ENCODE measurements at regions not wholly inside any gene's neighbourhood (a gene's known extent, or its start where the extent isn't known, plus 50 kb on each side); places are given as distances from the start of the nearest gene placed in this dataset.

DNA sequence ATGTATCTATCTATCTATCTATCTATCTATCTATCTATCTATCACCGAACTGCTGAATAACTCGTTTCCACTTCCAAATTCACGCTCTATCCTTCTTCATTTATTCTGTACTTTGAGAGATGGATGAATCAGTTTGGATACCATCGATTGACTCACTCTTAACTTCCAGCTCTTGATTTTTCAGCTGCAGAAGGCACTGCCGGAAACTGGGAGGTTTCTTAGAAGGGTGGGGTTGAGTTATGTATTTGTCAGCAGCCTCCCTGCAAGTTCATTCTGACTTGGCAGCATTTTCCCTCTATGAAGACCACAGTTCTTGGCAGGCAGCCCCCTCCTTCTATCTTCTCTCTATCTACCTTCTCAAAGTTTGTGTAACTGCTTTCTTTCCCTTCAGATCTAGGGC is 112.0 kb upstream of the MAGEB18 start:
- TF ChIP-seq, protein P1, sequence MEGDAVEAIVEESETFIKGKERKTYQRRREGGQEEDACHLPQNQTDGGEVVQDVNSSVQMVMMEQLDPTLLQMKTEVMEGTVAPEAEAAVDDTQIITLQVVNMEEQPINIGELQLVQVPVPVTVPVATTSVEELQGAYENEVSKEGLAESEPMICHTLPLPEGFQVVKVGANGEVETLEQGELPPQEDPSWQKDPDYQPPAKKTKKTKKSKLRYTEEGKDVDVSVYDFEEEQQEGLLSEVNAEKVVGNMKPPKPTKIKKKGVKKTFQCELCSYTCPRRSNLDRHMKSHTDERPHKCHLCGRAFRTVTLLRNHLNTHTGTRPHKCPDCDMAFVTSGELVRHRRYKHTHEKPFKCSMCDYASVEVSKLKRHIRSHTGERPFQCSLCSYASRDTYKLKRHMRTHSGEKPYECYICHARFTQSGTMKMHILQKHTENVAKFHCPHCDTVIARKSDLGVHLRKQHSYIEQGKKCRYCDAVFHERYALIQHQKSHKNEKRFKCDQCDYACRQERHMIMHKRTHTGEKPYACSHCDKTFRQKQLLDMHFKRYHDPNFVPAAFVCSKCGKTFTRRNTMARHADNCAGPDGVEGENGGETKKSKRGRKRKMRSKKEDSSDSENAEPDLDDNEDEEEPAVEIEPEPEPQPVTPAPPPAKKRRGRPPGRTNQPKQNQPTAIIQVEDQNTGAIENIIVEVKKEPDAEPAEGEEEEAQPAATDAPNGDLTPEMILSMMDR (IDR thresholded peaks at IDR 0.05), result no peak
- no peak for TF ChIP-seq POLR2A (IDR thresholded peaks at IDR 0.05)

Measured in tibial nerve (tissue), 3 donors.